HG02678 (cell line): ENCODE measurements at regions not wholly inside any gene's neighbourhood (a gene's known extent, or its start where the extent isn't known, plus 50 kb on each side); places are given as distances from the start of the nearest gene placed in this dataset.
"Not testable (repeated sequence)": the region's sequence is repeated elsewhere in the genome, so short reads cannot be mapped to it uniquely, and the experiment has no call there.

ENCODE experiments used
- ATAC-seq: cut with Tn5 transposase; IDR thresholded peaks from one replicate; pipeline ENCODE4 v1.9.1; 2021; ENCODE audit warnings: mild to moderate bottlenecking, moderate library complexity; ENCODE audit not compliant: unreplicated experiment

DNA sequence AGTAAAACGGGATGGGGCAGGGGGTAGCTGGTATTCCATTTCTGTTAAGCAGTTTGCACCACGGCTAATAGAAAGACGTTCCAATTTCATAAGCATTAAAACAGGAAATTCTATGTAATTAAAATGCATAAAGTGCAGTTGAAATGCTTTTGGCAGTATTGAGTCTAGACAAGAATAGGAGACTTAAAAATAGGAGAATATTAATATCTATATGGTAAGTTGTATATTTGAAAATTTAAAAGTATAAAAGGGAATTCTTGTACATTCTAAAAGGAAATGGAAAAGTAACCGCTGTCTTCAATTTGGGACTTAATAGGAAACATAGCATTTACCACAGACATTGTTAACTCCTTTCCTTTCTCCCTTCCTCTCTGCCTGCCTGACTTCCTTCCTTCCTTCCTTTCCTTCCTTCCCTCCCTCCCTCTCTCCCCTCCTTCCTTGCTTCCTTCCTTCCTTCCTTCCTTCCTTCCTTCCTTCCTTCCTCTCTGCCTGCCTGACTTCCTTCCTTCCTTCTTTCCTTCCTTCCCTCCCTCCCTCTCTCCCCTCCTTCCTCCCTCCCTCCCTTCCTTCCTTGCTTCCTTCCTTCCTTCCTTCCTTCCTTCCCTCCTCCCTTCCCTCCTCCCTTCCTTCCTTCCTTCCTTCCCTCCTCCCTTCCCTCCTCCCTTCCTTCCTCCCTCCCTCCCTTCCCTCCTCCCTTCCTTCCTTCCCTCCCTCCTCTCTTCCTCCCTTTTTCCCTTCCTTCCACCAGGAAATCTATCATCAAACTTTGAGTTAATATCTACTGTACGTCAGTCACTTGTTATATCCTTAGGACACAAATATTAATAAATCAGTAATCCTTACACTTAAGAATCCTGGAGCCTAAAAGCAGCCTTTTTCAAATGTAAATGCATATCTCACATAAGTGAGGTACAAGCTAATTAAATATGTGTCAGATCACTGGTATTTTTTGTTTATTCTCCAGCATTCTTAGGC lies 1049.3 kb downstream of the GALC start:
- ATAC-seq, result no peak

GRCh38 chr14:86942936-86943335 lies 1050.0 kb downstream of the GALC start:
- no peak for ATAC-seq

DNA sequence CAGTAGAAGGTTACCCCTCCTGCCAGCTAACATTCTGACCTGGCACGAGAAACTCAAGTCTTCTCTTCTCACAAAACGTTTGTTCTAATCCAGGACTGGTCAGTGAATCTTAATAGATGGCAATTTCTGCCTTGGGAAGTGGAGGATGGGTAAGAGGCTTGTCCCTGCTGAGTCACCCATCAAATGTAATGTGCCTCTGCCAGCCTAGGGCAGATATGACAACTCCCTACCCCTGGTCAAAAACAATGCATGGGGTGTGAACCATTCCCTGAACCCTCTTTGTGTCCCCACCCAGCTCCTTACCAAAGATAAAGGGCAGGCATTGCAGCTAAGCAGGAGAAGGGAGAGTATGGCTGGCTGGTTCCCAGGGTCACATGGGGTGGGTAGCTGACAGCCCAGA lies 1052.9 kb downstream of the GALC start:
- no peak for ATAC-seq

- no peak for ATAC-seq
Measured at GRCh38 chr14:86938320-86938719, 1054.7 kb downstream of the GALC start.

GRCh38 chr14:86936556-86936955 lies 1056.4 kb downstream of the GALC start:
- no peak for ATAC-seq

GRCh38 chr14:86935241-86935885 lies 1057.6 kb downstream of the GALC start:
- no peak for ATAC-seq

- no peak for ATAC-seq
Measured at GRCh38 chr14:86933958-86934595, 1058.9 kb downstream of the GALC start.

GRCh38 chr14:86933460-86933859 lies 1059.5 kb downstream of the GALC start:
- no peak for ATAC-seq

DNA sequence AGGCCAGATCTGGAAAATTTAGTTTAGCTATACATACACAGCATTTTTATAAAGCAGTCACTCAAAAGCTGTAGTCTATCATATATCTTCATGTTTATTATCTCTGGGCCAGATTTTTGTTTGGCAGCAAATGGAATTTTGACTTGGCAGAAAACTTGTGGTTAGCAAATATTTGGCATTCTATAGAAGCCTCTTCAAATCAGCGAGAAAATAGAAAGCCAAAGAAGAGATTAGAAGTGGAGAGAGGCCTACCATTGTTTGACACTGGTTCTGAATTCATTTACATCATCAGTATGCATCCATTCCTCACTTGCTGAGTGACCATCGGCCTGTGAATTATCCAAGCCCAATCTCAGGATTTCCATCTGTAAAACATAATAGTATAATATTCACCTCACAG lies 1077.6 kb downstream of the GALC start:
- ATAC-seq, result no peak

DNA sequence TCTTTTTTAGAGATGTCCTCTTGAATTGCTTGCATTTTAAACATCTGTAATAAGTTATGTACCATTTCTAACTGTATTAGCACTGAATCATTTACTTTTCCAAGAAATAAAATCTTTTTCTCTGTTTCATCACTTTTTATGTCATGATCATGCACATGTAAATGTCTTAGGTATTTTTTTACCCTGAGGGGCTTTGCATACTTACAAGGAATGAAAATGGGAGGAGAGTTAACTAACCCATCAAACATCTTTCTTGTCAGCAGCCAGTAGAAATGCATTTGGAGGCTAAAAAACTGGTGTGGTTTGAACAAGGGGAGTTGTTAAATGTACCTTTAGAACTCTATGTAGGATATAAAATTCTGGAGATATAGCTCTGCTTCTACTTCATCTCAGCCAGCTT lies 1080.3 kb downstream of the GALC start:
- ATAC-seq, result no peak

DNA sequence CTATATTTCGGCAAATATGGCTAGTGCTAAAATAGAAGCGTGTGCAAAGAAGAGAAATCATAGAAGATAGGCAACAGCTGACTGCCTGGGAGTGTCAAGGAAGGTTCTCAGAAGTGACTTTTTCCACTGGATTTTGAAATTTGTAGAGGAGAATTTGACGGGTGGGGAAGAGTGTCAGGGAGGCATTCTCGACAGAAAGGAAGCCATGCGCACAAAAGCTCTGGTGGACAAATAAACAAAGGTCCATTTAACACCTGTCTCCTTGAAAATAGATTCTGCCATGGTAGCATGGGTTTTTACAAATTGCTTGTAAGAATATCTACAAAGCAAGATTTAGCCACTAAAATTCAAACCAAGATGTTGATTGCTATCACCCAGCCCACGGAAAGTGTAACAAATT lies 1081.5 kb downstream of the GALC start:
- ATAC-seq, result no peak

- ATAC-seq, result not testable (repeated sequence)
Measured at GRCh38 chr14:86905386-86905926, 1087.5 kb downstream of the GALC start.

- no peak for ATAC-seq
Measured at GRCh38 chr14:86902176-86902950, 1090.6 kb downstream of the GALC start.

GRCh38 chr14:86897704-86898513 lies 1095.1 kb downstream of the GALC start:
- no peak for ATAC-seq

DNA sequence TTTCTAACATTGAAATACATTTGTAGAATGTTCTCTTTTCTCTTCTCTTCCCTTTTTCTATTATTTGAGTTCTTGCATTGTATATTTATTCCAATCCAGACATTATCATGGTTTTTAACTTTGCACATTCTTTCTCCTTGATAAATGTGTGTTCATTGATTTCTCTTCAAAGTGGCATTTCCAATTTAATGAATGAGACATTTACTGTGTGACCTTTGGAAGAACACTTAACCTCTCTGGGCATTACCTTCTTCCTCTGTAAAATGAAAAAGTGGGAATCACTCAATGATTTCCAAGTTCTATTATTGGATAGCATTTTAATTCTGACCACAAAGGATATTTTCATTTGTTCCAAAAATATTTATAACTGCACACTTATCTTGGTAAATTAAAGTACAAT lies 1095.8 kb downstream of the GALC start:
- ATAC-seq, result no peak

DNA sequence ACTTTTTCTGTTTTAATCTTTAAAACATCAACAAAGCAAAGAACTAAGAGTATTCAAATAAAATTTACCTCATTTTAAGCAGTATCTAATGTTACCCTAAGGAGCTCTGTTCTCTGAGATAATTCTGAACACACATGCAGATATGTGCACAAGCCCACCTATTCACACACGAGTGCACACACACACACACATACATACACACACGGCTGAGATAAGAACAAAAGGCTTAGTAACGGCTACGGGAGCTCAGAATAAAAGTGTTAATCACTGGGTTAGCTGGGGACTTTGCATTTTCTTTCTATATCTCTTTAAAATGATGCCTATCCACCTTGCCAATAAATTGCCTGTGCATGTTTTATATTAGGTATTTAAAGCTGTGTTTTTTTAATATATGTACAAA lies 1096.3 kb downstream of the GALC start:
- no peak for ATAC-seq

DNA sequence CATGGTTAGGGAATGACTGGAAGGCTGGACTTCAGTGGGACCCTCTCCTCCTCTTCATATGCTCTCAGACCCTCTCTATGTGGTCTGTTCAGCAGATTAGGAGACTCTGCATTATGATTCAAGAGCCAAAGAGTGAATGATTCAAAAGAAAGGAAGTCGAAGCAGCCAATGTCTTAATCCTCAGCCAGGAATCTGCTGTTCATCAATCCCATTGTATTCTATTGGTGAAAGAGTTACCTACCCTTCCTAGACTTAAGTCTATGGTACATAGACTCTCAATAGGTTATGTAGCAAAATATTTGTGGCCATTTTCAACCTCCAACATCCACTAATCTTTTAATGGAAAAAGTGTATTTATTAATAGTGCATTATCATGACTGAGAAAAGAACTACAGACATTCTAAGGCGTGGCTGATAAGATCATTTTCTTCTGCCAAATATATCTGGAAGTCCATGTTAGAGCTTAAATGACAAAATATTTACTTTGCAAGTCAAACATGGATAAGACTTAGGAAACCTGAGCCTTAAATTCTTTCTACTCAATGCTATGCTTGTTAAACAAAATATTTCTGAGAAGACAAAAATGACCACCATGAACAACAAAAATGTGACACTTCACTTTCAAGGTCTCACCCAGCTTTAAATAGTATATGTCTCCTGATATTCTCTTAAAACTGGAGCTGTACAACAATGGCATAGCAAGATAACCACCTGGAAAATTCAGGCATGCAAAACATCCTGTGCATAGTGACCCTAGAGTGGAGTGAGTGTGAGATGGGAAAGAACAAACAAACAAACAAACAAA lies 1100.6 kb downstream of the GALC start:
- no peak for ATAC-seq

- ATAC-seq, result no peak
Measured at GRCh38 chr14:86885280-86885679, 1107.7 kb downstream of the GALC start.

GRCh38 chr14:86884498-86884897 lies 1108.5 kb downstream of the GALC start:
- no peak for ATAC-seq
